HepG2 (cell line): ENCODE measurements at regions not wholly inside any gene's neighbourhood (a gene's known extent, or its start where the extent isn't known, plus 50 kb on each side); places are given as distances from the start of the nearest gene placed in this dataset.

Experiments
- ATAC-seq: fragments of 200-7000 bp; cut with Tn5 transposase; 3 replicates; pipeline ENCODE4 v1.9.1; 2020; ENCODE audit warnings: mild to moderate bottlenecking, moderate library complexity
- BruUV-seq: library from RNA; stranded (reverse); fragments of 400-500 nt; replicated peaks from 2 replicates; lab custom pipeline; 2021; lab: Mats Ljungman, UMichigan
- CTCF ChIA-PET: fragments of 300-600 bp; formaldehyde crosslinking; extraction: SDS; loops from one replicate; lab custom pipeline; 2021; ENCODE audit warnings: low total read pairs, inconsistent platforms, low intra/inter-chr PET ratio; lab: Yijun Ruan, JAX
- POLR2A ChIA-PET: fragments of 350-600 bp; sonication (Branson Sonifier 250); formaldehyde crosslinking; loops from one replicate; lab custom pipeline; 2020; ENCODE audit warnings: antibody characterized with exemption, inconsistent platforms; lab: Yijun Ruan, JAX
- DNase-seq: peaks from one replicate; pipeline ENCODE4 v3.0.0-alpha.2; 2015; ENCODE audit warnings: low spot score
- FAIRE-seq: peaks from 3 replicates; lab custom pipeline; 2011; peaks lifted over from hg19 to GRCh38; lab: Jason Lieb, UNC
- H2AFZ ChIP-seq: one replicate; pipeline ENCODE4 v1.6.1; 2011; ENCODE audit warnings: low read length, inconsistent platforms
- H3K27ac ChIP-seq: fragments of 300-600 bp; 3 replicates; pipeline ENCODE4 v1.8.0; 2011; ENCODE audit warnings: mixed run types, mild to moderate bottlenecking, mixed read lengths, low read length, inconsistent platforms; ENCODE audit not compliant: insufficient read depth; ENCODE audit errors: extremely low read length
- H3K27me3 ChIP-seq, 2 experiments: fragments of 200-600 bp in 1 of 2; 2 replicates in 1 of 2; 3 replicates in 1 of 2; pipeline versions ENCODE4 v1.6.0 to v1.8.0; 2011; ENCODE audit warnings: low read length in 2 of 2, mild to moderate bottlenecking in 2 of 2, moderate library complexity in 2 of 2, inconsistent platforms in 1 of 2; ENCODE audit not compliant: insufficient read depth in 2 of 2, control insufficient read depth in 1 of 2
- H3K36me3 ChIP-seq, 2 experiments: fragments of 200-600 bp in 1 of 2; replicated peaks in 1 of 2; 2 replicates in 1 of 2; 3 replicates in 1 of 2; pipeline versions ENCODE4 v1.5.1 to v1.8.0; 2011; ENCODE audit warnings: low read length in 2 of 2, inconsistent platforms in 1 of 2; ENCODE audit not compliant: insufficient read depth in 2 of 2, control insufficient read depth in 1 of 2
- H3K4me1 ChIP-seq: 2 replicates; pipeline ENCODE4 v1.5.1; 2012; ENCODE audit warnings: low read length, inconsistent platforms; ENCODE audit not compliant: insufficient read depth
- H3K4me2 ChIP-seq: 2 replicates; pipeline ENCODE4 v1.6.0; 2011; ENCODE audit warnings: low read depth, low read length, inconsistent platforms
- H3K4me3 ChIP-seq, 3 experiments: fragments of 200-600 bp in 1 of 3; sonication (generic), shearing (Covaris generic) in 1 of 3; replicated peaks in 1 of 3; 2 replicates each; pipeline ENCODE4 v1.5.1; 2011 to 2016; ENCODE audit warnings: low read length in 3 of 3, inconsistent platforms in 2 of 3, low read depth in 2 of 3, mild to moderate bottlenecking in 2 of 3, control low read depth in 1 of 3, mixed read lengths in 1 of 3; ENCODE audit not compliant: insufficient read depth in 1 of 3
- H3K79me2 ChIP-seq: one replicate; pipeline ENCODE4 v1.6.1; 2011; ENCODE audit warnings: low read length, inconsistent platforms; ENCODE audit not compliant: insufficient read depth
- H3K9ac ChIP-seq: 2 replicates; pipeline ENCODE4 v1.6.0; 2011; ENCODE audit warnings: mild to moderate bottlenecking, low read depth, low read length, inconsistent platforms; ENCODE audit not compliant: insufficient read depth
- H3K9me3 ChIP-seq: 2 replicates; pipeline ENCODE4 v1.5.1; 2012; ENCODE audit warnings: mild to moderate bottlenecking, low read length
- H4K20me1 ChIP-seq: 2 replicates; pipeline ENCODE4 v1.6.0; 2011; ENCODE audit warnings: inconsistent platforms, mild to moderate bottlenecking, low read length, moderate library complexity; ENCODE audit not compliant: insufficient read depth
- ARID2 ChIP-seq: sonication (generic); formaldehyde crosslinking; IDR thresholded peaks from 2 replicates; pipeline ENCODE4 v1.8.1; 2022; ENCODE audit warnings: mild to moderate bottlenecking, missing genetic modification reagents, borderline replicate concordance
- CCAR2 ChIP-seq: fragments of 200-400 bp; formaldehyde crosslinking; optimal IDR thresholded peaks from 2 replicates; pipeline ENCODE3; 2018; ENCODE audit warnings: low read depth, mild to moderate bottlenecking, low read length, moderate library complexity
- POLR2A ChIP-seq, 2 experiments: IDR thresholded peaks; 2 replicates each; pipeline ENCODE4 v1.6.1; 2011; ENCODE audit warnings: low read depth in 2 of 2, low read length in 2 of 2, mild to moderate bottlenecking in 1 of 2, moderate library complexity in 1 of 2; ENCODE audit not compliant: insufficient read depth in 1 of 2
- PRPF4 ChIP-seq: fragments of 200-400 bp; formaldehyde crosslinking; IDR thresholded peaks from 2 replicates; pipeline ENCODE4 v1.6.1; 2016; ENCODE audit warnings: low read length, low read depth; ENCODE audit not compliant: poor library complexity, severe bottlenecking
- ZFY ChIP-seq: sonication (generic); formaldehyde crosslinking; IDR thresholded peaks from 2 replicates; pipeline ENCODE4 v1.4.0; 2020; ENCODE audit warnings: missing genetic modification reagents
- ZFYVE20 ChIP-seq: sonication (generic); formaldehyde crosslinking; IDR thresholded peaks from 2 replicates; pipeline ENCODE4 v1.8.0; 2023; ENCODE audit warnings: low read depth, mild to moderate bottlenecking, moderate library complexity, missing genetic modification reagents, borderline replicate concordance
- ZNF549 ChIP-seq: sonication (generic); formaldehyde crosslinking; IDR thresholded peaks from 2 replicates; pipeline ENCODE4 v1.5.0; 2020; ENCODE audit warnings: missing genetic modification reagents
- ZNF605 ChIP-seq: sonication (generic); formaldehyde crosslinking; IDR thresholded peaks from 2 replicates; pipeline ENCODE4 v1.8.0; 2022; ENCODE audit warnings: mild to moderate bottlenecking, missing genetic modification reagents
- ZNF781 ChIP-seq: sonication (generic); formaldehyde crosslinking; IDR thresholded peaks from 2 replicates; pipeline ENCODE4 v1.5.1; 2020; ENCODE audit warnings: borderline replicate concordance, mild to moderate bottlenecking, missing genetic modification reagents; ENCODE audit errors: not compliant biosample characterization
- ZSCAN29 ChIP-seq: sonication (generic); formaldehyde crosslinking; conservative IDR thresholded peaks from 2 replicates; pipeline ENCODE4 v1.4.0; 2020; ENCODE audit warnings: mild to moderate bottlenecking, missing genetic modification reagents
- WGBS: methylation state at CpG from one replicate; pipeline ENCODE4 v1.1.6; 2017; ENCODE audit warnings: low lambda C conversion rate; 5-methylcytosine and 5-hydroxymethylcytosine counted together
- in situ Hi-C: cut with HindIII; loops from 2 replicates; pipeline ENCODE4 v1.10.0; 2017; ENCODE audit warnings: low pct_unique_long_range_greater_than_20kb; ENCODE audit not compliant: extremely low pct_ligation_motif_present
- intact Hi-C: fragments of 100-400 bp; cut with micrococcal nuclease; formaldehyde crosslinking; loops from one replicate; pipeline ENCODE4 v1.10.0; 2022; ENCODE audit not compliant: unreplicated experiment
- TF ChIP-seq, protein P1 (sequence below): sonication (generic); formaldehyde crosslinking; IDR thresholded peaks from 2 replicates; pipeline ENCODE4 v1.4.0; 2020; ENCODE audit warnings: missing genetic modification reagents
- TF ChIP-seq, protein P2 (sequence below): sonication (generic); formaldehyde crosslinking; IDR thresholded peaks from 2 replicates; pipeline ENCODE4 v1.5.0; 2020; ENCODE audit warnings: missing genetic modification reagents

DNA sequence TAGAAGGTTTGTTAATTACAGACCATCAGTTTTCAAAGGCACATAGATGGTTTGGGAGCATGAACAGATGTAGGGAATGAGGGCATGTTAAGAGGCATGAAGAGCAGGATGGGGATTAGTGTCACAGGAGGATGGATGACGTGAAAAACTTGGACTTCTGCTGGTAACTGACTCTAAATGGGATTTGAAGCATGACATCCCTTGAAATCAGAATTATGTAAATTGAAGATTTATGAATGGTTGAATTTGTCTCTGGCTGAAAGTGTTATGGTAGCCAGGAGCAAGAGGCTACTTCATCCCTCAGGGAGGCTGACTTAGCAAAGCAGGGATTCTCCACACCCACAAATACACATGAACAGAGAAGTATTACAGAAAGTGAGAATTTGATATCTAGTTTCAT is 454.6 kb downstream of the MAGEB5 start:
- Histone ChIP-seq H3K4me1 (no peaks in the 10 kb centered on the region), H3K79me2 (no peaks in the 10 kb centered on the region), H3K9ac (no peak overlapping the region), H3K36me3 (no peaks in the 10 kb centered on the region), H3K4me3 (no peak overlapping the region), H3K27ac (no peak overlapping the region), H2AFZ (no peak overlapping the region), H3K27me3 (no peaks in the 10 kb centered on the region), H3K4me2 (no peak overlapping the region), H3K9me3 (no peaks in the 10 kb centered on the region), H4K20me1 (no peaks in the 10 kb centered on the region)
- no peak for FAIRE-seq
- POLR2A ChIA-PET = no interaction called here
- intact Hi-C loops = no loop called here
- 0% methylated on average over 1 of the region's 1 CpG for WGBS
- DNase-seq = no peak
- in situ Hi-C loops = loop anchor here (25.0 kb wide), 1 partner anchor 517 kb away; no protein-coding TSS in a partner anchor
- TF ChIP-seq ARID2 (CRISPR knock-in tag) (no peak), ZFYVE20 (CRISPR knock-in tag) (no peak), ZSCAN29 (CRISPR knock-in tag) (no peak), ZFY (CRISPR knock-in tag) (no peak), ZNF781 (CRISPR knock-in tag) (no peak), CCAR2 (no peak), POLR2A (IDR thresholded peaks at IDR 0.05; ENCODE audit: insufficient read depth in 1 of 2, low read depth in 2 of 2, low read length in 2 of 2) (no peak), ZNF549 (CRISPR knock-in tag) (no peak), ZNF605 (CRISPR knock-in tag) (no peak), PRPF4 (no peak)
- TF ChIP-seq, protein P1, sequence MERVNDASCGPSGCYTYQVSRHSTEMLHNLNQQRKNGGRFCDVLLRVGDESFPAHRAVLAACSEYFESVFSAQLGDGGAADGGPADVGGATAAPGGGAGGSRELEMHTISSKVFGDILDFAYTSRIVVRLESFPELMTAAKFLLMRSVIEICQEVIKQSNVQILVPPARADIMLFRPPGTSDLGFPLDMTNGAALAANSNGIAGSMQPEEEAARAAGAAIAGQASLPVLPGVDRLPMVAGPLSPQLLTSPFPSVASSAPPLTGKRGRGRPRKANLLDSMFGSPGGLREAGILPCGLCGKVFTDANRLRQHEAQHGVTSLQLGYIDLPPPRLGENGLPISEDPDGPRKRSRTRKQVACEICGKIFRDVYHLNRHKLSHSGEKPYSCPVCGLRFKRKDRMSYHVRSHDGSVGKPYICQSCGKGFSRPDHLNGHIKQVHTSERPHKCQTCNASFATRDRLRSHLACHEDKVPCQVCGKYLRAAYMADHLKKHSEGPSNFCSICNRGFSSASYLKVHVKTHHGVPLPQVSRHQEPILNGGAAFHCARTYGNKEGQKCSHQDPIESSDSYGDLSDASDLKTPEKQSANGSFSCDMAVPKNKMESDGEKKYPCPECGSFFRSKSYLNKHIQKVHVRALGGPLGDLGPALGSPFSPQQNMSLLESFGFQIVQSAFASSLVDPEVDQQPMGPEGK = no peak
- TF ChIP-seq, protein P2, sequence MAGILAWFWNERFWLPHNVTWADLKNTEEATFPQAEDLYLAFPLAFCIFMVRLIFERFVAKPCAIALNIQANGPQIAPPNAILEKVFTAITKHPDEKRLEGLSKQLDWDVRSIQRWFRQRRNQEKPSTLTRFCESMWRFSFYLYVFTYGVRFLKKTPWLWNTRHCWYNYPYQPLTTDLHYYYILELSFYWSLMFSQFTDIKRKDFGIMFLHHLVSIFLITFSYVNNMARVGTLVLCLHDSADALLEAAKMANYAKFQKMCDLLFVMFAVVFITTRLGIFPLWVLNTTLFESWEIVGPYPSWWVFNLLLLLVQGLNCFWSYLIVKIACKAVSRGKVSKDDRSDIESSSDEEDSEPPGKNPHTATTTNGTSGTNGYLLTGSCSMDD (CRISPR knock-in tag) = no peak
- CTCF ChIA-PET = no interaction called here
- BruUV-seq = no TSS peak
- no peak for ATAC-seq
